ENCODE measurements at regions not wholly inside any gene's neighbourhood (a gene's known extent, or its start where the extent isn't known, plus 50 kb on each side); places are given as distances from the start of the nearest gene placed in this dataset.
A peak's percentile ranks its signal among the peaks of the same experiment; 100 is the strongest.
"Not testable (repeated sequence)": the region's sequence is repeated elsewhere in the genome, so short reads cannot be mapped to it uniquely, and the experiment has no call there.

DNA sequence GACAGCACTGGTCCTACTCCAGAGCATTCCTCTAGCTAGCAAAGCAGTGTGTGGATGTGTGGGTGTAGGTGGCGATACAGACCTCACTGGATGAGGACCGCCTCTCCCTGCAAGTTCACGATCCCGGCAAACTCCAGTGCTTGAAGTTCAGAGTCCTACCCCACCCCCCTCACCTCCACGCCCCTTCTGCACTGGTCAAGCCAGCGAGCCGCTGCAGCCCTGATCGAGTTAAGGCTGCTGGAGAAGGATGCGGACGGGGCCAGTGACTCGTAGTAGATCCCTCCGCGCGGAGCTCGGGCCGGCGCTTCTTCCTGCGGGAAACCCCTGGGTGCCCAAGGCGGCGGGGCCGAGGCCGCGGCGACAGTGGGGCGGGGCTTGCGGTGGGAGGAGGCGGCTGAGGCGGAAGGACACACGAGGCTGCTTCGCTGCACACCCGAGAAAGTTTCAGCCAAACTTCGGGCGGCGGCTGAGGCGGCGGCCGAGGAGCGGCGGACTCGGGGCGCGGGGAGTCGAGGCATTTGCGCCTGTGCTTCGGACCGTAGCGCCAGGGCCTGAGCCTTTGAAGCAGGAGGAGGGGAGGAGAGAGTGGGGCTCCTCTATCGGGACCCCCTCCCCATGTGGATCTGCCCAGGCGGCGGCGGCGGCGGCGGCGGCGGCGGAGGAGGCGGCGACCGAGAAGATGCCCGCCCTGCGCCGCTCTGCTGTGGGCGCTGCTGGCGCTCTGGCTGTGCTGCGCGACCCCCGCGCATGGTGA, 84.5 kb upstream of the NBPF19 start:
- not testable (repeated sequence) for H3K9me3 Mint-ChIP-seq; H3K36me3 Mint-ChIP-seq (ENCODE audit: insufficient read depth); H3K4me1 Mint-ChIP-seq (ENCODE audit: low read depth); H3K27me3 Mint-ChIP-seq (ENCODE audit: low read depth)
- H3K4me3 Mint-ChIP-seq, result peak overlapping the region; percentile 84
- DNase-seq (peak; percentile 44), ATAC-seq (peak; percentile 88 to 89)

DNA sequence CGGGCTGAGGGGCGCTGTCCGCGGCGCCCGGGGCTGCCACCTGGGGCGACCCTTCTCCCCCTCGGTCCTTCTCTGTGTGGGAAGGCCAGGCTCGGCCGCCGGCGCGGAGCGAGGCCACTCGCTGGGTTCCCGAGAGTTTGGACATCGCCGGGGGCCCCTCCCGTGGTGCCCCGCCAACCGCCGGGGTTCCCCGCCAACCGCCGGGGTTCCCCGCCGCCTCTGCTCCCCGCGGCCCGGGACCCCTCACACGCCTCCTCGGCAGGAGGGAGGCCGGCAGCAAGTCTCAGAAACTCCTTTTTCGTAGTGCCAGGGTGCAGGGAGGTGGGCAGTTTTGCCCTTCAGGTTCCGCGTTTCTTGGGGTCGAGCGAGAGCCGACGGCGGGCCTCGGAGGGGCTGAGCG, 83.9 kb upstream of the NBPF19 start:
- H3K9me3 Mint-ChIP-seq; H3K36me3 Mint-ChIP-seq (ENCODE audit: insufficient read depth); H3K4me3 Mint-ChIP-seq; H3K4me1 Mint-ChIP-seq (ENCODE audit: low read depth); H3K27me3 Mint-ChIP-seq (ENCODE audit: low read depth); DNase-seq: not testable (repeated sequence)
- peak; percentile 58 to 71 for ATAC-seq

DNA sequence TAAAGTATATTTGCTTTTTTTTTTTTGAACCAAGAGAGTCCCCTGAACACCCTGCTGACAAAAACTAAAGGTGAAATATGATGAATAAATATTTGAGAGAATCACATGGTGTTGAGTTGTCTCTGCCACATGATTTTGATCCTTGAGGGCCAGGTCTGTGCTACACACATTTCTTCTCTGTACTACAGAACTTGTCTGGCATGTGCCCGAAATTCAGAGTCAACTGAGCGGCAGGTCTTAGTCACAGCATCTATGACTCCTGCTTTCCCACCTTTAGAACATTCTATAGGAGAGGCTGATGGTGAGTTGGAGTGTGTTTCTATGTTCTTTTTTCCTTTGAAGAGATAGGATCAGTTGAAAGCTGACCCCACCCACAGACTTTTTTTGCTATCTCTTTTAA, 79.0 kb upstream of the NBPF19 start:
- not testable (repeated sequence) for H3K27me3 Mint-ChIP-seq (ENCODE audit: low read depth); H3K9me3 Mint-ChIP-seq; H3K4me3 Mint-ChIP-seq; ATAC-seq; H3K36me3 Mint-ChIP-seq (ENCODE audit: insufficient read depth)
- peaks cover 14% of the 10 kb centered on the region for H3K4me1 Mint-ChIP-seq (ENCODE audit: low read depth)
- peak; percentile 57 for DNase-seq

DNA sequence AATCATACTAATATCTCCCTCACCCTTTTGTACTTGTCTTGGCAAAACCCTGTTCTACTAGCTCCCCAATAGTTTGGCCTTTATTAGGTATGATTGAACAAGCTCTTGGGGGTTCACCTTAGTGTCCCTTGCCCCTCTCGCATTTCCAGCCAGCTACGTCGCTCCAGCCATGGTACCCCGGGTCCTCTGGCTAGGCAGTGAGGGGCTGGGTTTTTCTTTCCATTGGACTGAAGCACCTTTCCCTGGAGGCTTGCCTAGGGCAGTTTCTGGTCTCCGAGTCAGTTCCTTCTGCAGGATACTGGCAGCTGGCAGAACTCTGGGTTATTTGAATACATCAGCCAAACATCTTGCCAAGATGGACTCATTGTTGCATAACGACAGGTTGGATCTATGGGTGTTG, 76.3 kb upstream of the NBPF19 start:
- not testable (repeated sequence) for H3K36me3 Mint-ChIP-seq (ENCODE audit: insufficient read depth); H3K27me3 Mint-ChIP-seq (ENCODE audit: low read depth); DNase-seq; H3K4me3 Mint-ChIP-seq; H3K9me3 Mint-ChIP-seq; ATAC-seq
- H3K4me1 Mint-ChIP-seq (ENCODE audit: low read depth), result peaks cover 11% of the 10 kb centered on the region

DNA sequence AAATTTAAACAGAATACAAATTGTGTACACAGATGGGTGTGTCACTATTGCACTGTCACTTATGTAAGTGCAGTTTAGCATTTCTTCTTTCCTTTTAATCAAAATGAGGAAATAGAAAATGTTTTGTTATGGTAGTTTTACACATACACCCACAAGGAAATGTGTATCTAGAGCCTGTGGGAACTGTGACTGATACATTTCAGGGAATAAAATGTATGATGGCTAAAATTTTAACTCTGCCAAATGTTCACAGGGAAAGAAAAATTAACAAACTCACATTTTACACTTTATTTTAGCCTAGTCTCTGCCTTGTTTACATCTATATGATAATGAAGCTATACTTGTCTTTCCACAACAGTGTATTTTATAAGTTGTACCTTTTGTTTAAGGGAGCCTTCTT, 66.4 kb upstream of the NBPF19 start:
- H3K36me3 Mint-ChIP-seq (ENCODE audit: insufficient read depth); H3K4me1 Mint-ChIP-seq (ENCODE audit: low read depth); ATAC-seq; H3K4me3 Mint-ChIP-seq; DNase-seq; H3K9me3 Mint-ChIP-seq; H3K27me3 Mint-ChIP-seq (ENCODE audit: low read depth): not testable (repeated sequence)

DNA sequence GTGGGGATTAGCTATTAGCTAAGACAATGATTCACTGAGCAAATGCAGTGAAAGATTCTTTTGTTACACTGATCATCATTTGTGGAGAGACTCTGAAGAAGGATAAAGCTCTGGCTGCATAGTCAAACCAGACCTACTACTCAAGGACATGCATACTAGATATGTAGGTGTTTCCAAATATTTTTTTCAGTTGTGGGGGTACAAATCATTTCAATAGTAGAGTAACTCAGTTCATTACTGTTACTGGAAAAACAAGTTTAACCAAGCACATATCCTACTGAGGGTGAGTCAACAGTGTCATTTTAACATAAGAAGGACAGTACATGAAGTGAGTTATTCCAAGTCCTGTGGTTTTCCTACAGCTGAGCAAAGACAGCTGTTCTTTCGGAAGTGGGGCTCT, 59.5 kb upstream of the NBPF19 start:
- H3K9me3 Mint-ChIP-seq; DNase-seq; H3K27me3 Mint-ChIP-seq (ENCODE audit: low read depth); H3K36me3 Mint-ChIP-seq (ENCODE audit: insufficient read depth); ATAC-seq; H3K4me3 Mint-ChIP-seq; H3K4me1 Mint-ChIP-seq (ENCODE audit: low read depth): not testable (repeated sequence)

DNA sequence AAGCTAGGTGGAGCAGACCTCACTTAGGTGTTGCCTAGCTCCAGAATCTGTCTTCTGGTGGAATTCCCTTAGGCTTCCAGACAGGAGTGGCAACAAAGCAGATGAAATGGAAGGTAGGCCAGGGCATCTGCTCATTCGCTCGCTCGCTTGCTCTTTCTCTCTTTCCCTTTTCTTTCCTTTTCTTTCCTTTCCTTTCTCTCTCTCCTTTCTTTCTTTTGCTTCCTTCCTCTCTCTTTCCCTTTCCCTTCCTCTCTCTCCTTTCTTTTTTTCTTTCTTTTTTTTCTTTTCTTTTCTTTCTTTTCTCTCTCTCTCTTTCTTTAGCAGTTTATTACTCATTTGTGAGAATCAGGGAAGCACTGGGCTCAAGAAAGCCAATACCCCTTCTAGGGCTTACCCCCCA, 56.1 kb upstream of the NBPF19 start:
- DNase-seq; ATAC-seq; H3K9me3 Mint-ChIP-seq; H3K4me1 Mint-ChIP-seq (ENCODE audit: low read depth); H3K4me3 Mint-ChIP-seq; H3K27me3 Mint-ChIP-seq (ENCODE audit: low read depth); H3K36me3 Mint-ChIP-seq (ENCODE audit: insufficient read depth): not testable (repeated sequence)

DNA sequence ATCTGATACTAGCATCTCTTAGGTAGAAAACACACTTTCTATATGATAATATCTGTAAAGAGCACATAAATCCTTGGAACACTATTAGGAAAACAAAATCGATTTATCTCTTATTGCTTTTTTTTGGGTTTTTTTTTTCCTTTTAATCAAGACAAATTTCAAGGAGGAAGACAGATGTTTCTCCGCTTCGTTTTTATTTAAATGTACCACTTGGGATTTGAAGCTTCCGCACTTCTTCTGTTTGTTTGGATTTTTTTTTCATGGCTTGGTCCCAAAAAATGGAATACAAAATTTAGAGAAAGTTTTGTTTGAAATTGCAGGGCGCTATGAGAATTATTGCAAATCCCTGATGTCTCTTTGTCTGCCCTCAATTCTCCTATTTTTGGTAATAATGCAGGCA, 51.7 kb upstream of the NBPF19 start:
- ATAC-seq; H3K9me3 Mint-ChIP-seq; H3K27me3 Mint-ChIP-seq (ENCODE audit: low read depth); H3K4me1 Mint-ChIP-seq (ENCODE audit: low read depth); H3K4me3 Mint-ChIP-seq; DNase-seq; H3K36me3 Mint-ChIP-seq (ENCODE audit: insufficient read depth): not testable (repeated sequence)

Measured in activated T-cell treated with anti-CD3 and anti-CD28 coated beads, Interleukin-2, amount 50 U/mL, for 4 hours (primary cell).